ENCODE measurements at regions not wholly inside any gene's neighbourhood (a gene's known extent, or its start where the extent isn't known, plus 50 kb on each side); places are given as distances from the start of the nearest gene placed in this dataset.

DNA sequence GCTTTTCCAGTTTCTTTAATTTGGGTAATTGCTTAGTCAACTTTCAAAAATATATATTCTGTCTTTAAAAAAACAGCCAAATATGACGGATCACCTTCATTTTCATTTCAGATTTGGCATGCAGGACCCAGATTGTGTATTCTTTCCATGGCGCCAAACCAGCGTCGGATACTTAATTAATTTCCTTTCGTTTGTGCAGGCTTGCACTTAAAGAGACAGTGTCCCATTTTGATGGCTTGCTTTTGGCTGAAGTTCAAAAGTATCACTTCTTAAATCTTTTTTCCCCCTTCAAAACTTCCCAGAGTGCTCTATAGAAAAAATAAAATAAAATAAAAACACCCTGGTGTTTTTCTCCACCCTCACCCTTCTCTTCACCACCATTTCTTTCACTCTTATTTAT is 394.5 kb upstream of the SOX9 start:
- no peak for DNase-seq (ENCODE audit: low read depth)
- TF ChIP-seq, protein P1, sequence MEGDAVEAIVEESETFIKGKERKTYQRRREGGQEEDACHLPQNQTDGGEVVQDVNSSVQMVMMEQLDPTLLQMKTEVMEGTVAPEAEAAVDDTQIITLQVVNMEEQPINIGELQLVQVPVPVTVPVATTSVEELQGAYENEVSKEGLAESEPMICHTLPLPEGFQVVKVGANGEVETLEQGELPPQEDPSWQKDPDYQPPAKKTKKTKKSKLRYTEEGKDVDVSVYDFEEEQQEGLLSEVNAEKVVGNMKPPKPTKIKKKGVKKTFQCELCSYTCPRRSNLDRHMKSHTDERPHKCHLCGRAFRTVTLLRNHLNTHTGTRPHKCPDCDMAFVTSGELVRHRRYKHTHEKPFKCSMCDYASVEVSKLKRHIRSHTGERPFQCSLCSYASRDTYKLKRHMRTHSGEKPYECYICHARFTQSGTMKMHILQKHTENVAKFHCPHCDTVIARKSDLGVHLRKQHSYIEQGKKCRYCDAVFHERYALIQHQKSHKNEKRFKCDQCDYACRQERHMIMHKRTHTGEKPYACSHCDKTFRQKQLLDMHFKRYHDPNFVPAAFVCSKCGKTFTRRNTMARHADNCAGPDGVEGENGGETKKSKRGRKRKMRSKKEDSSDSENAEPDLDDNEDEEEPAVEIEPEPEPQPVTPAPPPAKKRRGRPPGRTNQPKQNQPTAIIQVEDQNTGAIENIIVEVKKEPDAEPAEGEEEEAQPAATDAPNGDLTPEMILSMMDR (conservative IDR thresholded peaks at IDR 0.05; ENCODE audit: low read depth, low read length): no peak
- no peak overlapping the region for H3K4me3 ChIP-seq (ENCODE audit: low read depth, low read length)

DNA sequence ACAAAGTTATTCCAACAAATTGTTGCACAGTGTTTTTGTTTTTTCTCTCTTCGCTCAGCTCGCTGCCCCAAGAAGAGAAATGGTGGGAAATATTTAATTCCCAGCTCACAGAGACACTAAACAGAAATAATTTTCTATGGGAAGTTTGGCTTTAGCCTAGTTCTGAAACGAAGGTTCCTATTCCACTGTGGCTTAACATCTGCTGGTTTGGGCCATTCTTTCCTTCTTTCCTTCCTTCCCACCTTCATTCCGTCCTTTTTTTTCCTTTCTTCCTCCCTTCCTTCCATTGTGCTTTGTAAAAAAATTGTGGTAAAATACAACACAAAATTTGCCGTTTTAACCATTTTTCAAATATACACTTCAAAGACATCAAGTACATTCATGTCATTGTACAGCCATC is 393.5 kb upstream of the SOX9 start:
- no peak overlapping the region for H3K4me3 ChIP-seq (ENCODE audit: low read depth, low read length)
- DNase-seq (ENCODE audit: low read depth): no peak
- TF ChIP-seq, protein P1 (conservative IDR thresholded peaks at IDR 0.05; ENCODE audit: low read depth, low read length): no peak

DNA sequence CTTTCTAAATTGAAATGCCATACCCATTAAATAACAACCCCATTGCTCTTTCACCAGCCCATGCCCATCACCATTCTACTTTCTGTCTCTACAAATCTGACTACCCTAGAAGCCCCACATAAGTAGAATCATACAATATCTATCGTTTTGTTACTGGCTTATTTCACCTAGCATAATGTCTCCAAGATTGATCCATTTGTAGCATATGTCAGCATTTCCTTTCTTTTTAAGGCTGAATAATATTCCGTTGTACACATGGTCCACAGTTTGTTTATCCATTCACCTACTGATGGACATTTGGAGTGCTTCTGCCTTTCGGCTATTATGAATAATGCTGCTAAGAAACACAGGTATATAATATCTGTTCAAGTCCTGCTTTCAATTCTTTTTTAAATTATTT is 393.1 kb upstream of the SOX9 start:
- DNase-seq (ENCODE audit: low read depth): no peak
- H3K4me3 ChIP-seq (ENCODE audit: low read depth, low read length): no peak overlapping the region
- TF ChIP-seq, protein P1 (conservative IDR thresholded peaks at IDR 0.05; ENCODE audit: low read depth, low read length): no peak

GRCh38 chr17:71730871-71731270 is 389.9 kb upstream of the SOX9 start:
- no peak overlapping the region for H3K4me3 ChIP-seq (ENCODE audit: low read depth, low read length)
- no peak for DNase-seq (ENCODE audit: low read depth)
- TF ChIP-seq, protein P1 (conservative IDR thresholded peaks at IDR 0.05; ENCODE audit: low read depth, low read length): no peak

DNA sequence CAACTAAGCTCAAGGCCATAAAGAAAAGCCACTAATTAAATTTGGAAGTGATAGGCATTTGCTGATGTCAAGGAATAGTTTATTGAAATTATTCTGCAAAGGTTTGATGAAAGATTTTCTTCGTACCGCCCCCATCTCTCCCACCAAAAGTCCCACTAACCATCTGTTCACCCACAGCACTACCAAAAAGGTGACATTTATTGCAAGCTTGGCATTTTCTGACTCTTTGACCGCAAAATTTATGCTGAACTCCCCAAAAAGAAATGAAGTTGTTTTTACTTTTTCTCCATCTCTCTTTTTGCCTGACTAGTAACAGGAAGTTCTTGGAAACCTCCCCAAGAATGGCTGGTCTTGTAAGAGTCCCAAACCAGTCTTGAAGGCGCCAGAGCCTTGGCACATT is 384.9 kb upstream of the SOX9 start:
- no peak overlapping the region for H3K4me3 ChIP-seq (ENCODE audit: low read depth, low read length)

DNA sequence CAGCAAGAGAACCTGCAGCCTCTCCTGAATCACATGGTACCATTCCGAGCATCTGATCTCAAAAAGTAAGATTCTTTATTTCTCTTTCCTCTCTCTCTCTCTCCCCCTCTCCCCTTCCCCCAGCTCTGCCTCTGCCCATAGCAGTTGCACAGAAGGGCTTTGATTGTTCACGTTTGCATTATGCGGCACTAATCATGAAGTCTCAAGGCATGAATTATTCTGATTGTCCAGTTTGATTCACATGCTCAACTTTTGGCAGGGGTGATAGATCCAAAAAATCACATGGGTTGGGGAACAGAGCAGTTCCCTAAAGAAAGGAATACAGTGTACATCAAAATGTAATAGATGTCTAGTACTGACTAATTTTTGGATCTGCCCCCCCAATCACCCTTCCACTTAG is 380.0 kb upstream of the SOX9 start:
- no peak overlapping the region for H3K4me3 ChIP-seq (ENCODE audit: low read depth, low read length)
- TF ChIP-seq, protein P1 (conservative IDR thresholded peaks at IDR 0.05; ENCODE audit: low read depth, low read length): no peak
- DNase-seq (ENCODE audit: low read depth): no peak

More for the DNA sequence above, 384.9 kb upstream of the SOX9 start:
- no peak for DNase-seq (ENCODE audit: low read depth)
- TF ChIP-seq, protein P1 (conservative IDR thresholded peaks at IDR 0.05; ENCODE audit: low read depth, low read length): no peak

- TF ChIP-seq, protein P1 (conservative IDR thresholded peaks at IDR 0.05; ENCODE audit: low read depth, low read length): no peak
- no peak for DNase-seq (ENCODE audit: low read depth)
- no peak overlapping the region for H3K4me3 ChIP-seq (ENCODE audit: low read depth, low read length)
Measured at GRCh38 chr17:71741836-71742235, 379.0 kb upstream of the SOX9 start.
